ELF-1 (cell line): ENCODE measurements at regions not wholly inside any gene's neighbourhood (a gene's known extent, or its start where the extent isn't known, plus 50 kb on each side); places are given as distances from the start of the nearest gene placed in this dataset.

ENCODE experiments used
- DNase-seq: peaks from one replicate; pipeline ENCODE4 v3.0.0-alpha.2; 2016; ENCODE audit warnings: low read depth, low spot score

DNA sequence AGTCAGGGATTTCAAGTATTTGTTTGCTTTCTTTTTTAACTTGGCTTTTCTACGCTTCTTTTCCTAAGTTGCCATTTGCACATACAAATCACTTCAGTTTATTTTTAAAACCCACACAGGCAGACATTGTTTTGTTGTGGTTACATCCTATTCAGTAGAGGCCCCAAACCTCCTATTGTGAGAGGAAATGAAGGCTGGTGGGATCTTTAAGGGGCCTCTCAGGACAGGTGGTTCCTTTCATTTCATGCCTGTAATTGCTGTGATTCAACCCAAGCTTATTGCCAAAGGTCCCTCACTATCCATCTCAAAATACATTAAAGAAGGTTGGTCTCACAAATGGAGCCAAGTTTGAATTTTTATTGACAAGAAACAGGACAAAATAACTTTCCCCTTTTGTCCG, 257.1 kb downstream of the ADAMTS20 start:
- no peak for DNase-seq

DNA sequence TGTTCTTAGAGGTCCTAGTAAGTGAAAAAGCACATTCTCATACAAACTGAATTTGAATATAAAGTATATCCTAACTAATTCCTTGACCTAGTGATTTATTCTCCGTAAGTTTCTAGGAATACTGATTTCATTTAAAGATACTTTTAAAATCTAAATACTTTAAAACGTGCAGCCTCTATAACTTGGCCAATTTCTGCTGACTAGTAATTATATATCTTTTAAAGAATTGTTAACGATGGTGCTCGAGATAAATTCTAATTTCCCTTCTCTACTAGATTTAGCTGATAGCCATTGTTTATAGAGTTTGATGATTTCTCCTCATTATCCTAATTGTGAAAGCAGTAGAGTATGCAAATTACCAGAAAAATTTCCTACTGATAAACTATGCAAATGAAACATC, 257.9 kb downstream of the ADAMTS20 start:
- no peak for DNase-seq

DNA sequence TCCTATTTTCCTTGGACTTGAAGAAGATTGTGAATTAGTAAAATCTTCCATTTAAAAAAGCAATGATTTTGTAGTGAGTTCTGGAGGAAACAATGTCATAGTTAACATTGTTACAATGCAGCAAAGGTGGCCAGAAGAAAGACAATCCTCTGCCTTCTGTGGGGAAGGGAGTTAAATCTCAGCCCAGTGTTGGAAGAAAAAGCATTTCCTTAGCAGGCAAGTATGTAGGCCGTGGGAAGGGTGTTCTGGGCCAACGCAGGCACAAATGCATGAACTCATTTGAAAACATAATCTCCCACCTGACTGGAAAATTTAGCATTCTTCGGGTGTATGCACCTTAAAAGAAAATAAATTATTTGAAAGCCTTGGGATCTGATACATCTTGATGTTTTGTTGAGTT, 258.6 kb downstream of the ADAMTS20 start:
- DNase-seq, result no peak

DNA sequence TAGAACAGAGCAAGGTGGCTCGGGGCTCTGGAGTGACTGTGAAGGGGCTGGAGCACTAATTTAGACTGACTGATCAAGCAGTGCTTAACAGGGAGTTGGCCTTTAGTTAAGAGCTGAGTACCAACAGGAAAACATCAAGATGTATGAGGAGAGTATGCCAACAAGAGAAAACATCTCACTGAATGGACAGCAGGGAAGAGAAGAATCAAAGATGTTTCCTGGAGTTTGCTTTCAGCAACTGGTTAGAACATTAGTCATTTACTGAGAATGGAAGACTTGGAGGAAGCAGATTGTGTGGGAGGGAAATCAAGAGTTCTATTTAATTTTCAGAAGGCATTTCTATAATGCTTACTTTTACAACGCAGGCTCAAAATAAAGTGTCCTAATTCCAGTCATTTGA, 259.3 kb downstream of the ADAMTS20 start:
- DNase-seq, result no peak

DNA sequence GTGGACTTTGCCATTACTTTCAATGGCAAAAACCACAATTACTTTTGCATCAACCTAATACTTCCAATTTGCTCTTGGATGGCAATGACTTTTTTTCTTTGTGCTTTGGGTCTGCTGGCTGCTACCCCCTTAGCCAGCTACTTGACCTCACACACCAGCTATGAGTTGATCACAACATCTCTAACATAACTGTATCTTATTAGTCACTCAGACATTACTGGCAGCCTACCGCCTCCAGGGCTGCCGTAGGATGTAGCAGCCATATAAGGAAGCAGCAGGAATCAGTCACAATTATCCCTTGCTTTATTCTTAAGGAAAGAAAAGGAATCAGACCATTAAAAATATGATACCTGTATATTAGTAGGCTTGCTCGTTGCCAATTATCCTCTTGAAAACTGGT, 260.5 kb downstream of the ADAMTS20 start:
- no peak for DNase-seq

DNA sequence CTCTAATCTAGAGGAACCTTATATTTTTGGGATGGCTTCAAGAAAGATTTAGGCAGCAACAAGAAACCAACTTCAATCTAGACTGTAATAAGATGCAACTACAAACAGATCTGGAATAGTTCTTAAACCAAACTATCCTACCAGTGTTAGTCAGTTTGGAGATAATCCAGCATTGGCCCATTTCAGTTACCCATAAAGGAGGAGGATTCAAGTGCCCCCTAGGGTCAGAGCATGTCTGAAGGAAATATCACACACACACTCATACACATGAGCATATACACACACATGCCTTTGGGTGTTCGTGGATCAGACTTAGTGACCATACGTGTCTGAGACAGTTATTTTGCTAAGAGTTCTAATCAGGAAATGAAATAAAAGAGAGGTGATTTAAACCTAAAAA, 261.2 kb downstream of the ADAMTS20 start:
- no peak for DNase-seq

DNA sequence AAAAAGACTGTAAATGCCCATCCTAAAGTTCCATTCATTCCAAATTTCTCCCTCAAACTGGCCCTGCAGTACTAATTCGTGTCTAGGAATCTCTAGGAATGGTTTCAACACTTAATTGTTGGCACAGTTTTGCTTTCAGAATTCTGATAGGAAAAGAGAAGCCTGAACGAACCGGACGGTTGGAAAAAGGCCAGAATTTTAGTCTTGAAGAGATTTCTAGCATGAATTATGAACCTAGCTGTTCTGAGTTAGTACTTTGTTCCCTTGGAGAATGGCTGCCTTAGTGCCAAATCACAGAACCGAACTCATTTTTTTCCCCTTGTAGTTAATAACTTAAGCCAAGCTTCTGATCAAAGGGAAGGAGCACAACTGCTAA, 262.6 kb downstream of the ADAMTS20 start:
- no peak for DNase-seq

DNA sequence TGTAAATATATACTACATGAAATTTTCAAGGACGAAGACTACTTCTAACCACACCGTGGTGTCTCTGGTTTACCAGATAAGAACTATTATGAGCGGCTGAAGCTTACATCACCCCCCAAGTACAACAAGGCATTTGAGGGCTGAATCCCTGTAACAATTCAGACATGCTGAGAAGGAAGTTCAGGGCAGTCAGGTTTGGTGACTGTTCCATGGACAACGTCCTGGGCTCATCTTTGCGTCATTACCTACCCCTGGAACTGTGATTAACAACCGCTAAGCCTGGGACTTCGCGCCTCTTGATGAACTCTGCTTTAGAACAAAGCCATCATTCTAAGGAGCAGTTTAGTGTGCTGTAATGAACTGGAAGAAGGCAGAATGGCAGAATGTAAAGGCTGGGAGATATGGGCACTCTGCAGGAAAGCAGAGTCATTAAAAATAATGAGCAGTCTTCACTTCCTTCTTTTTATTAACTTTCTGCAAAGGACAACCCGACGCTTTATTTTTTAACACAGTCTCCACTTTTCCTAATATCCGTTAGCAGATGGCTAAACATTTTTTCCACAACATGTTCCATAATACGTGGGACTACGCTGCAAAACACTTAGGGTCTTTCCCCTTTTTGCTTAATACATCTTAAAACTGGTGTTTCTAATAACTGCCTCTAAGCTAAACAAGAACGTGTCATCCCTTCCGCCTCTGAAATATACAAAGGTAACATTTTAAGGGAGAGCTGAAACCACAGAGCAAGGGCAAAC, 263.2 kb downstream of the ADAMTS20 start:
- peak; percentile 28 for DNase-seq

DNA sequence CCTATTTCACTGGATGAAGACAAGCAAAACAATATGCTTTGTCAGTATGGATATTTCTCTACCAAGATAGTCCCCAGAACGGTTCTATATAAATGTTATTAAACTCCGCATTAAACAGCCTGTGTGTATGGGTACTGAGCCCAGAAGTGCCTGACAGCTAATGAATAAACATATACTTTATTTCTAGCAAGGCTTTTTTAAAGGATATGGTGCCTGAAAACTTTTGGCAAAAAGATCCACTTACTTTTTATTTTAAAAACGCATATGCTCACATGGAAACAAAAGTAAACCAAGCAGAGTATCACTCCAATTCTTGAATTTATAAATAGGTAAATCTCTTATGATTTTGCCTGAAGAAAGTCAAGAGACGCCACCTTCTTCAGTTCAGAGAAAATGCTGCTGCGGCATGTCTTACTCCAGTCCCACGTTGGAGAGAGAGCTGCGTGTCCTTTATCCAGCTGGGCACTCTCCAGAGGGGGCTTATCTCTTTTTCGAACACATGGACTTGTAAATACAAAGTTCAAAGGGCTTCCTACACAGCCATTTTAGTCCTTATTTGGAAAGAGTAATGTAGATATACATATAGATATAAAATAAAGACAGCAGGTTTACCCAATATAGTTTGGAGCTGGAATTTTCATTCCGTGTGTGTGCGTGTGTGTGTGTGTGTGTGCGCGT, 264.2 kb downstream of the ADAMTS20 start:
- no peak for DNase-seq

DNA sequence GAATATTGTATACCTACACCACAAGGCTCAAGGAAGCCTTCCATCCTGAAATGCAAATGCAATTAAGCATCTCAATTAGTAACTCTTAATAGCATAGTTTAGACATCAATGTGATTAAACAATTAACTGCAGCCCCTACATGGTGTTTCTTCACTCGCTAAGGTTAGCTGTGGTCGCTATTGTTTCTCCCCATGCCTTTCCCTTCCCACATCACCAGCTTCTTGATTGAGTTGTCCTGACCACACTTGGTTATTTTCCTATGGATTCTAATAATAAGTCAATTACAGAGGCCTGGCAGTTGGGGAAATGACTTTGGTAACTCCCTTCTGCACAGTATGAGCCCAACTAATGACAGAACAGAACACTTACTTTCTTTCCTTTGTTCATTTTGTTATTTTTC, 265.0 kb downstream of the ADAMTS20 start:
- DNase-seq, result no peak

DNA sequence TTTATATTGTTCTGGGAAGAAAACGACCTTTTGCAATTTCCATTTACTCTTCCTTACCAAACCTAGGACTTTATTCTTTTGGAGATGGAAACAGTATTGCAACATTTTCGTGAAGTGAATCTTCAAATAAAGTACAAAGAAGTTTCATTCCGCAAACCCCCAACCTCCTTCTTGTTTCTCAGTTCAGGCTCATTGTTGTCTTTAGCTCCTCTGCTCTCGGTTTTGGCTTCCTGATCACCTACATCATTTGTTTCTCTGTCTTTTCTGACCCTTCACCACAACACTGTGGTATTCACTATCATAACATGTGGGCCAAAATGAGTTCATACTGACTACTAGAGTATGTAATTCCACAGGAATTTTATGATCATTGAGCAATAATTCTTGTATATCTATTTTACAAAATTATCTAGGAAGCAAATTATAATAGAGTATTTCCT, 266.8 kb downstream of the ADAMTS20 start:
- no peak for DNase-seq

DNA sequence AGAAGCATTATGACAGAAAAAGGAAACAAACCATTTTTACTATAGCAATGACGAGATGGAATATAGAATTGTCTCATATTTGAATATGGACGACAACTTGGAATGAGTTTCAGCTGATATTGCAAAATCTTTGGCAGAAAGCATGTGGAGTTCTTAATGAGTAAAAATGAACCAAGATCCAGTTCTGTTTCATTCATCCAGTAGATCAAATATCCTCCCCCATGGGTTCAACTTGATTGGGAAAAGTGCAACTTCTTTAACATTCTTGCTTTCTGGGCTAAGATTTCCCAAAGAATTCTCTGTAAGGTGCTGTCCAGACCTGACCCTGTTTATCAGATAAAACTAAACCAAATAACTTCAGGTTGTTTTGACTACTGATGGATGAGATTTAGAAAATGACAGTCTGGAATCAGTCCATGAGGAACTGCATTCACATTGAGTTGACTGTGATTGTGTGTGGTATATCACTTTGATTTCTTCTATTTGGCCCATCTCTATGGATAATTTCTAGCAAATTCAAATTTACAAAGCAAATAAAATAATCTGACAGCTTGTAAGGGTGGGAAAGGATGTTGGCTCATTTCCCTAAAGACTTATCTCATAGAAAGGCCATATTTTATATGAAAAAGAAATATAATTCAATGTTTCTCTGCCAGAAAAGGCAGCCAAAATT, 267.4 kb downstream of the ADAMTS20 start:
- no peak for DNase-seq

DNA sequence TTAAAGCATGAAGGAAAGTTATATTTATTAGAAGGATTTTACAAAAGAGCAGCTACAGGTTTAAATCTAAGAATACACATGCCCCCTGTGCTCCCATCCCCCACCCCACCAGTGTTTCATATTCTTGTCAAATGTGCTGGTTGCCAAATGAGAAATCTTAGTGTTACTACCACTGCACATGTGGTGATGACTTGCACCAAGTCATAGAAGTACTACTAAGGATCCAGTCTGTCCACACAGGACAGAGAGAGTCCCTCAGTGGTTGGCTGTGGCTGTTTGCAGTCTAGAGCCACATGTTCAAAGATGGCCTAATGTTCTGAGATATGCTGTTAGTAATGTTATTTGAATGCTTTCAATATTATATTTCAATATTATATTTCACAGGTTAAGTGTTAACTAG, 268.8 kb downstream of the ADAMTS20 start:
- no peak for DNase-seq

DNA sequence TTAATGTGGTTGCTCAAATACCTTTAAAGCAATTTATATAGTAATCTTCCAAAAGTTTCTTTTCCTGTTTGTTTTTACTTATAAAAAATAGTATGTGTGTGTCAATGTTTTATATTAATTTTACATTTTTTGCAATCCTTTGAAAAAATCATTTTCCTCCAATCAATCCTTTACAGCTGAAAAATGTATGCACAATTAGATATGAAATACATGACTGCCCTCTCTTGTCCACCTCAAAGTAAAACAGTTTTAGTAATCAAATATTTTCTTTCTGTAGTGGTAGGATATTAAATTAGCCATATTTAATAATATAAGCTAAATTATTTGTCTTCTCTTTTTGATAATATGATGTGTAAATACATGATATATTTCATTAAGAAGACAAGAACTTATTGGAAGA, 269.9 kb downstream of the ADAMTS20 start:
- no peak for DNase-seq

DNA sequence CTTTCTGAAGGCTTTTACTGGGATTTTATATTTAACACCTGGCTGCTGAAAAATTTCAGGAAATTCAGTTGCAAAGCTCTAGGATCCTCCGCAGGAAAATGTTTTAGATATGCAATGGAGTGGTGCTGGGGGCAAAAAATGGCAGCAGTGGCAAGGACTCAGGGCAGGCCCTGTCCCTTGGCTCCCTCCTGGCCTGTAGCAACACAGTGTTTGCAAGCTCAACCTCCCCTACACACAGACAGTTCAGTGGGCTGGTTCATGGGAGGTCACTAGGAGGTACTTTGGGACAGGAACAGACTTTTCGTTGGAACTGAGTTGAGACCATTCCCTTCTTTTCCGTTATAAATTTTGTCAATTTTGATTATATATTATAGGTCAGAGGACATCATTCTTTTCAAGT, 270.4 kb downstream of the ADAMTS20 start:
- no peak for DNase-seq

DNA sequence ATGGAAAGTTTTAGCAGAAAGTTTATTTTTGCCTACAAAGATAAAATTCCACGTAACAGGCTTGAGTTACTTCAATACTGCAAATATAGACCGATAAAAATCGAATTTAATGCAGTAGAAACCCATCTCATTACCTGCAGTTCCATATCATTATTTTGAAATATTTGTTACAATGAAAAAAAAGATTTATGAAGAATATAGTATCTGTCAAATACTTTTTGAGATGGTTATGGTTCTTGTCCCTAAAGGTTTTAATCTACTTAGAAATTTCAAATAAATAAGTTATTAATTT, 273.5 kb downstream of the ADAMTS20 start:
- DNase-seq, result no peak

DNA sequence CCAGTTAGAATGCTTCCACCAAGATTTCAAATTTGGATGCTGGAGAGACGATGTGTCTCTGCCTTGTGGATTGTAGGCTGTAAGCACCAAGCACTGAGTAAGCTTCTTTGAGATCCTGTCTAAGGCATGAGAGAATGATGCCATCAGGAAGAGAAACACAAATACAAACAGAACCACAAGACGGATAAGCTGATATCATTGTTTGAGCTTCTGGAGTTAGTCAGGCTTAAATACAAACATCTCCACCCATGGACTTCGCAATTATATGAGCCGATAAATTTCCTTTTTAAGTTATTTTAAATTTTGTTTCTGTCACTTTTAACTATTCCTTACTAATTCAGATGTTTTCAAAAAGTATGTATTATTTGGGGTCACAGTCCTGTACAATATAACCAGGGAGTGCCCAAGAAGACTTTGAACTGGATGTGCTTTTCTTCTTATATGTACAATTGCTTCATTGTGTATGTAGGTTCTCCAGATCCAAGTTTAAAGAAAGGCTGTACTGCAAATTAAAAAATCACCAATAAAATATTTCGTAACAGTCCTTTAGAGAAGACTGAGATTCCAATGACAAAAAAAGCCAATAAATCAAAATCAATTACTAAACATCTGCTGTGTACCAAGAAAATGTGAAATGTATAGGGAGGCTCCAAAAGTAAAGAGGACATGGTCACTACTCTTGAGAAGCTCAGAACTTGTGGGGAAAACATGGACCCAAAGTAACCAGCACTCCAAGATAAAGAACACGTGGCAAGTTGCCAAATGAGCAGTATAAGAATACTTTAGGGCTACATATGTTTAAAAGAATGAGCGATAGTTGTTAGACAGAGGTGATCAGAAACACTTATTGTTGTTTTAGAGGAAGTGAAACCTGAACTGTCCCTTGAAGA, 274.1 kb downstream of the ADAMTS20 start:
- DNase-seq, result no peak

DNA sequence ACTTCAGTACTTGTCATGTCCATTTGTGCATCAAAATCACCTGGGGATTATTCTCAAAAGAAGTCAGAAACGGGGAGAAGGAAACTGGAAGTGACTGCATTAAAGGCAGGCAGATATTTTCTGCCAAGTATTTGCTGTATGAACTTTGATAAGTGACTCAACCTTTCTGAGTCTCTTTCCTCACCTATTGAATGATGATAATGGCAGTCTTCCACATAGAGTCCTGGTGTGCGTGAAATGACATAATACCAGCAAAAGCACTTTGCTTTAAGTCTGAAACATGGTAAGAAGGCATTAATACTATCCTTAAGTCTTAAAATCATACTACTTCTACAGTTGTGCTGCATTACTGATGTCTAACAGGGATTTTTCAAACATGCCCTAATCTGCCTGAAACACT, 278.5 kb downstream of the ADAMTS20 start:
- no peak for DNase-seq

DNA sequence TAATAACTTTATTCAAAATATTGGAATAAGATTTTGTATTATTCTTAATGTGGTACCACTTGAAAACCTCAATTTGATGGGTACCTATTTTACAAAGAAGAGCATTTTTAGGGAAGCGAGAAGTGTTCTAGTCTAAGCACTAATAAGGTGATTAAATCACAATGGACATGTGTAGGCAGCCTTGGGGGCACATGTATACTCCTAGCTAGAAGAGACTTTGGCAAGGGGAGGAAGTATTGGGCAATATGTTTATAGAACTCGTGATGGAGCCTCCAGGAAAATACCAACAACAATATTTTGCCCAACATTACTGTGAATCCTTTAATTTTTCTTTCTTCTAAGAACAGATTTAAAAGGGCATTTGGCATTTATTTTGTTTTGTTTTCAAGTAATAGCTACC, 280.3 kb downstream of the ADAMTS20 start:
- DNase-seq, result no peak

DNA sequence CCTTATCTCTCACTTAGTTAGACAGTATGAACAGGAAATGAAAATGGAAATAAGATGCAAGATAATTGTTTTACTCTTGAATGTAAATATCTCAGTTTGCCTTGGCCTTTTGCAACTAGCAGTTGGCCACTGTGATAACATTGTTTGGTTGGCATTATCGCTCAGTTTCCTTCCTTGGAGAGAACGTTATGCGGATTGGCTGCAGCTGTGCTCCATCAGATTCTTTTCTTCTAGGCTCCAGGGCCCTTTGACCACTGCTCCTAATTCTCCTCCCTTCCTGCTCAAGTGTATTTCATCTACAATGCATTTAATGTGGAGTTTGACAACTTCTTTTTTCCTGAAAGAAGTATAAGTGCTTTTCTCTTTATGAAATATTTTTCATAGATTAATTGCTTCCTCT, 284.2 kb downstream of the ADAMTS20 start:
- no peak for DNase-seq

DNA sequence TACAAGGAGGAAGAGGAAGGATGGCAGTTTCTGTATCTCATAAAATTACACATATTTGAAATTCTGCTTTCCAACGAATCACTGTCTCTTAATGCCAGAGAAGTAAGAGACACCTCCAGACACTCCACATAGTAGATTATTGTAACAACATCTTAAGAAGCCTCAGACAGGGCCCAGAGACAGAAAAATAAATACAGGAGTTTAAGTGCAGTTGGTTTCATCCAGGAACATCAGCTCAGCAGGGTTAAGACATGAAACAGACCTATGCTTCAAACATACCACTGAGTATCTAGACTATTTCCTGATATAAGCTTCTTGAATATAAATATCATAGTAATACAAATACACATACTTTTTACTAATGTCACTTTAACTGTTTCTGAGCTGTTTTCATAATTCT, 290.3 kb downstream of the ADAMTS20 start:
- DNase-seq, result no peak

DNA sequence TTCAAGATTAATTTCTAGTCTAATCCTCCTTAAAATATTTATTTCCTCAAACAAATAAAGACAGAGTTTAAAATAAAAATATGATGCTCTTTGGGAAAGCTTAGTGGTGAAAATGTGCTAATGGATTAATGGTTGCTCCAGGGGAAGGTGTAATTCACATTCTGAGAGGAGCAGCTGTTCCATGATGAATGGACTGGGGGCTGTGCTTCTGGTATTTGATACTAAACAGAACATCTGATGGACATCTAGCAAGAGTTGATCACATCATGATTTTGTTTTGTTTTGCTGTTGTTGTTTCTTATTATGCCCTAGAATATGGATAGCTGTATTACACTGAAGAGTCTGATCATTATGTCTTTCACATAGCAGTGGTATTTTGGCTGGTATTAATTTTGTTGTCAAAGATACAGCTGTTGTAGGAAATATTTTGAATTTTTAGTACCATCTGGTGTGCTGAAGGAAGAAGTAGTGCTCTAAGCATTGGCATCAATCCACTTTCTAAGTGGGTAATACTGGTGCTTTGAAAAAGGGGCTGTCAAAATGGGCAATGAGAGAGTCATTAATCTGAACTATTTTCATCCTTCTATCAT, 296.4 kb downstream of the ADAMTS20 start:
- DNase-seq, result no peak
